C4-2B (cell line): ENCODE measurements at regions not wholly inside any gene's neighbourhood (a gene's known extent, or its start where the extent isn't known, plus 50 kb on each side); places are given as distances from the start of the nearest gene placed in this dataset.

Source experiments
- ZFX ChIP-seq: fragments of 450-650 bp; IDR thresholded peaks from 2 replicates; pipeline ENCODE4 v1.6.1; 2017
- TF ChIP-seq, protein P1 (sequence below): fragments of 450-650 bp; conservative IDR thresholded peaks from 2 replicates; pipeline ENCODE4 v1.5.1; 2017; ENCODE audit warnings: mild to moderate bottlenecking

DNA sequence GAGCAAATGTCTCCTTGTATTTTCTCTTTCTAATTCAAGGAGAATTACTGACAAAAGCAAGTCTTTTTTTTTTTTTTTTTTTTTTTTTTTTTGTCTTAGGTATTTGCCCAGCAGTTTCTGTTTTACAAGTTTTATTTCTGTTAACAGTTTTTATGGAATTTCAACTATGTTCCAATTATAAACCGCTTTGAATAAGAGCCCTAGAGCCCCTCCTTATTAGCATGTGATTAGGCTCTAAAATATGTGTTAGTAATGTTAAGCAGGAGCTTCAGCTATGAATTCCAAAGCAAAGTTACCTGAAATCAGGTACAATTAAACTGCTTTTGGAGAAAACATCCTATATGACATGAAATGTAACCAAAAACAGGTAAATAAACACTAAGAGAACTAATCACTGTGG is 997.0 kb upstream of the POT1 start:
- TF ChIP-seq, protein P1, sequence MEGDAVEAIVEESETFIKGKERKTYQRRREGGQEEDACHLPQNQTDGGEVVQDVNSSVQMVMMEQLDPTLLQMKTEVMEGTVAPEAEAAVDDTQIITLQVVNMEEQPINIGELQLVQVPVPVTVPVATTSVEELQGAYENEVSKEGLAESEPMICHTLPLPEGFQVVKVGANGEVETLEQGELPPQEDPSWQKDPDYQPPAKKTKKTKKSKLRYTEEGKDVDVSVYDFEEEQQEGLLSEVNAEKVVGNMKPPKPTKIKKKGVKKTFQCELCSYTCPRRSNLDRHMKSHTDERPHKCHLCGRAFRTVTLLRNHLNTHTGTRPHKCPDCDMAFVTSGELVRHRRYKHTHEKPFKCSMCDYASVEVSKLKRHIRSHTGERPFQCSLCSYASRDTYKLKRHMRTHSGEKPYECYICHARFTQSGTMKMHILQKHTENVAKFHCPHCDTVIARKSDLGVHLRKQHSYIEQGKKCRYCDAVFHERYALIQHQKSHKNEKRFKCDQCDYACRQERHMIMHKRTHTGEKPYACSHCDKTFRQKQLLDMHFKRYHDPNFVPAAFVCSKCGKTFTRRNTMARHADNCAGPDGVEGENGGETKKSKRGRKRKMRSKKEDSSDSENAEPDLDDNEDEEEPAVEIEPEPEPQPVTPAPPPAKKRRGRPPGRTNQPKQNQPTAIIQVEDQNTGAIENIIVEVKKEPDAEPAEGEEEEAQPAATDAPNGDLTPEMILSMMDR, result no peak
- TF ChIP-seq ZFX, result no peak
